Gastrocnemius medialis (tissue), 4 donors: ENCODE measurements at regions not wholly inside any gene's neighbourhood (a gene's known extent, or its start where the extent isn't known, plus 50 kb on each side); places are given as distances from the start of the nearest gene placed in this dataset.

ENCODE experiments used
- CTCF ChIP-seq, 5 experiments: fragments of 450-650 bp in 3 of 5; fragments of 200-600 bp in 2 of 5; sonication (generic) in 2 of 5; IDR thresholded peaks in 4 of 5; conservative IDR thresholded peaks in 1 of 5; 1 replicate in 4 of 5; 2 replicates in 1 of 5; pipeline ENCODE4 v1.5.1; 2016 to 2019; ENCODE audit warnings: antibody characterized with exemption in 5 of 5, mild to moderate bottlenecking in 3 of 5, moderate library complexity in 3 of 5
- POLR2A ChIP-seq, 2 donors: fragments of 450-650 bp; IDR thresholded peaks; one replicate each; pipeline ENCODE4 v1.6.1; 2017; ENCODE audit warnings: antibody characterized with exemption in 2 of 2, mild to moderate bottlenecking in 2 of 2, moderate library complexity in 2 of 2

DNA sequence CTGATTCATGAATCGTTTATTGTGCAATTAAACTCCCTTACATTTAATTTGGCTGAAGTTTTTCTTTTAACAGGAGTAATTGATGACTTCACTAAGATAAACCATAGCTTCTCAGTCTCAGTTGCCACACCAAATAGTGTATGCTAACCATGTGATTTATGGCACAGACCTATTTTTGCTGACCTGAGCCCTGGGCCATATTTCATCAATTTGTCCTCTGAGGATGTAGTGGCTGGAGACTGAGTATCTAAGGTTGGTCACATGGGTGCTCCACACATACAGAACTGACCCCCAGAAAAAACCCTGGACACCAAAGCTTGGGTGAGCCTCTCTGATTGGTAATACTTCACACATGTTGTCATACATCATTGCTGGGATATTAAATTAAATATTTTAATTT is 255.1 kb downstream of the NEDD1 start:
- TF ChIP-seq CTCF (IDR thresholded peaks at IDR 0.05 in 4 of 5, conservative IDR thresholded peaks at IDR 0.05 in 1 of 5) (no peak), POLR2A (IDR thresholded peaks at IDR 0.05) (no peak)
